Thyroid gland (tissue), 4 donors: ENCODE measurements at regions not wholly inside any gene's neighbourhood (a gene's known extent, or its start where the extent isn't known, plus 50 kb on each side); places are given as distances from the start of the nearest gene placed in this dataset.

Experiments
- DNase-seq, 2 donors: peaks; one replicate each; pipeline ENCODE4 v3.0.0-alpha.2; 2019
- H3K27ac ChIP-seq, 3 donors: fragments of 200-600 bp; sonication (generic); 1 replicate in 2 of 3; 2 replicates in 1 of 3; pipeline ENCODE4 v1.5.1; 2016 to 2019; ENCODE audit warnings: mild to moderate bottlenecking in 1 of 3, moderate library complexity in 1 of 3
- H3K27me3 ChIP-seq: fragments of 200-600 bp; sonication (generic); one replicate; pipeline ENCODE4 v1.5.1; 2019
- H3K36me3 ChIP-seq, 2 donors: fragments of 200-600 bp; sonication (generic); one replicate each; pipeline ENCODE4 v1.5.1; 2016 to 2019
- H3K4me1 ChIP-seq, 2 donors: fragments of 200-600 bp; sonication (generic); one replicate each; pipeline ENCODE4 v1.5.1; 2017 to 2019
- H3K4me3 ChIP-seq, 3 donors: fragments of 200-600 bp; sonication (generic); replicated peaks in 1 of 3; 1 replicate in 2 of 3; 2 replicates in 1 of 3; pipeline ENCODE4 v1.5.1; 2016; ENCODE audit warnings: mild to moderate bottlenecking in 1 of 3
- H3K9me3 ChIP-seq: fragments of 200-600 bp; sonication (generic); one replicate; pipeline ENCODE4 v1.5.1; 2017
- POLR2A ChIP-seq, 2 donors: fragments of 450-650 bp; IDR thresholded peaks; one replicate each; pipeline ENCODE4 v1.6.1; 2017; ENCODE audit warnings: antibody characterized with exemption in 2 of 2, mild to moderate bottlenecking in 2 of 2, moderate library complexity in 1 of 2
- WGBS, 2 donors: methylation state at CpG; one replicate each; pipeline ENCODE4 v1.1.5; 2017; 5-methylcytosine and 5-hydroxymethylcytosine counted together
- intact Hi-C: fragments of 100-400 bp; cut with DNase I; formaldehyde crosslinking; loops from one replicate; pipeline ENCODE4 v1.15.1; 2023
- TF ChIP-seq, protein P1 (sequence below), 6 experiments: fragments of 200-600 bp in 3 of 6; fragments of 450-650 bp in 3 of 6; sonication (generic) in 3 of 6; IDR thresholded peaks; one replicate each; pipeline ENCODE4 v1.5.1; 2016 to 2019; ENCODE audit warnings: antibody characterized with exemption in 6 of 6, mild to moderate bottlenecking in 2 of 6, inconsistent platforms in 1 of 6, moderate library complexity in 1 of 6

- no peak overlapping the region for H3K4me3 ChIP-seq
- intact Hi-C loops: no loop called here
- peaks cover 28% of the 10 kb centered on the region for H3K27me3 ChIP-seq
- H3K36me3 ChIP-seq: no peaks in the 10 kb centered on the region
- DNase-seq: no peak
- WGBS, 2 donors: 3 to 4% methylated on average over 16 of the region's 16 CpGs
- H3K27ac ChIP-seq: no peak overlapping the region
- no peaks in the 10 kb centered on the region for H3K9me3 ChIP-seq
- no peak for TF ChIP-seq POLR2A (IDR thresholded peaks at IDR 0.05)
- TF ChIP-seq, protein P1, sequence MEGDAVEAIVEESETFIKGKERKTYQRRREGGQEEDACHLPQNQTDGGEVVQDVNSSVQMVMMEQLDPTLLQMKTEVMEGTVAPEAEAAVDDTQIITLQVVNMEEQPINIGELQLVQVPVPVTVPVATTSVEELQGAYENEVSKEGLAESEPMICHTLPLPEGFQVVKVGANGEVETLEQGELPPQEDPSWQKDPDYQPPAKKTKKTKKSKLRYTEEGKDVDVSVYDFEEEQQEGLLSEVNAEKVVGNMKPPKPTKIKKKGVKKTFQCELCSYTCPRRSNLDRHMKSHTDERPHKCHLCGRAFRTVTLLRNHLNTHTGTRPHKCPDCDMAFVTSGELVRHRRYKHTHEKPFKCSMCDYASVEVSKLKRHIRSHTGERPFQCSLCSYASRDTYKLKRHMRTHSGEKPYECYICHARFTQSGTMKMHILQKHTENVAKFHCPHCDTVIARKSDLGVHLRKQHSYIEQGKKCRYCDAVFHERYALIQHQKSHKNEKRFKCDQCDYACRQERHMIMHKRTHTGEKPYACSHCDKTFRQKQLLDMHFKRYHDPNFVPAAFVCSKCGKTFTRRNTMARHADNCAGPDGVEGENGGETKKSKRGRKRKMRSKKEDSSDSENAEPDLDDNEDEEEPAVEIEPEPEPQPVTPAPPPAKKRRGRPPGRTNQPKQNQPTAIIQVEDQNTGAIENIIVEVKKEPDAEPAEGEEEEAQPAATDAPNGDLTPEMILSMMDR (IDR thresholded peaks at IDR 0.05): no peak
- peaks cover 10 to 19% of the 10 kb centered on the region in 2 donors for H3K4me1 ChIP-seq
These were observed 128.0 kb upstream of the DPYD start for GRCh38 chr1:98048751-98049325.

DNA sequence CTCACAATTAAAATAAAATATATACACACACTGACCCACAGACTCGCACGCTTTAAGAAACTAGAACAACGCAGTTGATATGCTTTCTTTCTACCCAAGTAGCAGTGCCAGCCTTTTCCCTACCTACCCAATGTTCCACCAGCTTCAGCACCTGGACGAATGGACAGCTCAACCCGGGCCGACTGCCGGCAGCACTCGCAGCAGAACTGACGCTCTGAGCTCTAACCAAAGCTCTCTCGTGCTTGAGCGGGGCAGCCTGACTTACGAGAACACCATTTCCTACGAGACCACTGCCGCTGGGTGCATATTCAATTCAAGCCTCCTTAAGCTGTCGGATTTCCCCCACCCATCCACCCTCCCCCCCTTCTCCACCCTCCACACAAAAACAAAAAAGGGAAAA lies 127.4 kb upstream of the DPYD start:
- 3 to 4% methylated on average over 15 of the region's 15 CpGs for WGBS, 2 donors
- H3K4me1 ChIP-seq: peaks cover 4 to 13% of the 10 kb centered on the region in 2 donors
- no peaks in the 10 kb centered on the region for H3K9me3 ChIP-seq
- H3K27ac ChIP-seq: no peak overlapping the region
- peak; percentile 65 to 86 for DNase-seq
- H3K4me3 ChIP-seq: no peak overlapping the region
- TF ChIP-seq, protein P1 (IDR thresholded peaks at IDR 0.05): no peak
- no peak for TF ChIP-seq POLR2A (IDR thresholded peaks at IDR 0.05)
- intact Hi-C loops: no loop called here
- H3K27me3 ChIP-seq: peaks cover 32% of the 10 kb centered on the region
- no peaks in the 10 kb centered on the region for H3K36me3 ChIP-seq

DNA sequence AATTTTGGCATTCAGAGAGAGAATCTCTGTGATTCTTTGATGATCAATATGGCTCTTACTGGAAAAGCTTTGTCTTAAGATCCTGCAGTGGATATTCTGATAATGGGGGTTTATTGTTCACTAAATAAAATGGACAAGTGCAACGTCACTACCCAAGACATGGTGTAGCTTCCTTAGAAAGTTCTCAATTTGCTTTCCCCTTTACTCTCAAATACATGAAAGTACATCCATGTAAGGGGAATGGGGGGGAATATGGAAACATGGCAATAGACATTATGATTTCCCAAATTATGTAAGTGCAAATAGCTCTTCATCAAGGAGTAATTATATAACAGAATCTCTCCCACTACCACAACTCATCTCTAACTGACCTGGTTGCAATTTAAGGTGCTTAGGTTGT lies 126.3 kb upstream of the DPYD start:
- 33 to 71% methylated on average over 1 of the region's 1 CpG for WGBS, 2 donors
- no peak for TF ChIP-seq POLR2A (IDR thresholded peaks at IDR 0.05)
- TF ChIP-seq, protein P1 (IDR thresholded peaks at IDR 0.05): no peak

GRCh38 chr1:98045767-98046641 lies 125.2 kb upstream of the DPYD start:
- WGBS, 2 donors: 3 to 6% methylated on average over 25 to 44 of the region's 51 CpGs
- Histone ChIP-seq H3K27me3 (peaks cover 32% of the 10 kb centered on the region), H3K4me3 (peak overlapping the region in 1 of 3 donors; percentile 17)

More for the DNA sequence above, 126.3 kb upstream of the DPYD start:
- intact Hi-C loops: no loop called here
- DNase-seq: no peak
- Histone ChIP-seq H3K4me3 (no peak overlapping the region), H3K36me3 (no peaks in the 10 kb centered on the region), H3K9me3 (no peaks in the 10 kb centered on the region), H3K27me3 (peaks cover 32% of the 10 kb centered on the region), H3K27ac (no peak overlapping the region), H3K4me1 (peaks cover 4 to 11% of the 10 kb centered on the region in 2 donors)

More at GRCh38 chr1:98045767-98046641, 125.2 kb upstream of the DPYD start:
- H3K27ac ChIP-seq: no peak overlapping the region
- TF ChIP-seq POLR2A (IDR thresholded peaks at IDR 0.05): no peak
- TF ChIP-seq, protein P1 (IDR thresholded peaks at IDR 0.05): no peak
- intact Hi-C loops: no loop called here
- H3K9me3 ChIP-seq: no peaks in the 10 kb centered on the region
- peaks cover 4 to 11% of the 10 kb centered on the region in 2 donors for H3K4me1 ChIP-seq
- no peak for DNase-seq
- no peaks in the 10 kb centered on the region for H3K36me3 ChIP-seq
